ENCODE measurements at regions not wholly inside any gene's neighbourhood (a gene's known extent, or its start where the extent isn't known, plus 50 kb on each side); places are given as distances from the start of the nearest gene placed in this dataset.

GRCh38 chr15:25136119-25136518, 181.3 kb downstream of the SNRPN start:
- Histone ChIP-seq H3K4me2 (no peak overlapping the region), H3K27me3 (ENCODE audit: insufficient read depth) (no peaks in the 10 kb centered on the region), H3K4me1 (ENCODE audit: control insufficient read depth in 1 of 2, insufficient read depth in 2 of 2, low read depth in 1 of 2, low read length in 1 of 2) (no peaks in the 10 kb centered on the region; a peak in 1 of 4 replicates), H3K9ac (no peak overlapping the region), H3K9me3 (no peaks in the 10 kb centered on the region), H3K9me2 (no peaks in the 10 kb centered on the region; the same call in 1 of the 2 replicates), H3K27ac (ENCODE audit: low read depth in 2 of 2, low read length in 1 of 2) (no peak overlapping the region), H3F3A (replicated peaks; ENCODE audit: insufficient read depth) (no peaks in the 10 kb centered on the region), H2AFZ (ENCODE audit: low read depth) (no peak overlapping the region), H4K20me1 (ENCODE audit: insufficient read depth) (no peaks in the 10 kb centered on the region), H3K36me3 (replicated peaks in 1 of 2; ENCODE audit: control insufficient read depth in 1 of 2, insufficient read depth in 2 of 2, low read length in 1 of 2) (no peaks in the 10 kb centered on the region), H3K4me3 (ENCODE audit: low read depth in 2 of 2, low read length in 1 of 2) (no peak overlapping the region; a peak in 1 of 4 replicates), H3K79me2 (ENCODE audit: insufficient read depth) (no peaks in the 10 kb centered on the region)
- WGBS (ENCODE audit: low lambda C conversion rate): 33% methylated on average over 3 of the region's 3 CpGs
- DNase-seq: peak; percentile 2
- CTCF ChIA-PET: interaction anchor here (0.9 to 1.5 kb wide), 2 partner anchors 304 to 365 kb away, joined by 3 to 5 read pairs; no protein-coding TSS in a partner anchor
- TF ChIP-seq, protein P1, sequence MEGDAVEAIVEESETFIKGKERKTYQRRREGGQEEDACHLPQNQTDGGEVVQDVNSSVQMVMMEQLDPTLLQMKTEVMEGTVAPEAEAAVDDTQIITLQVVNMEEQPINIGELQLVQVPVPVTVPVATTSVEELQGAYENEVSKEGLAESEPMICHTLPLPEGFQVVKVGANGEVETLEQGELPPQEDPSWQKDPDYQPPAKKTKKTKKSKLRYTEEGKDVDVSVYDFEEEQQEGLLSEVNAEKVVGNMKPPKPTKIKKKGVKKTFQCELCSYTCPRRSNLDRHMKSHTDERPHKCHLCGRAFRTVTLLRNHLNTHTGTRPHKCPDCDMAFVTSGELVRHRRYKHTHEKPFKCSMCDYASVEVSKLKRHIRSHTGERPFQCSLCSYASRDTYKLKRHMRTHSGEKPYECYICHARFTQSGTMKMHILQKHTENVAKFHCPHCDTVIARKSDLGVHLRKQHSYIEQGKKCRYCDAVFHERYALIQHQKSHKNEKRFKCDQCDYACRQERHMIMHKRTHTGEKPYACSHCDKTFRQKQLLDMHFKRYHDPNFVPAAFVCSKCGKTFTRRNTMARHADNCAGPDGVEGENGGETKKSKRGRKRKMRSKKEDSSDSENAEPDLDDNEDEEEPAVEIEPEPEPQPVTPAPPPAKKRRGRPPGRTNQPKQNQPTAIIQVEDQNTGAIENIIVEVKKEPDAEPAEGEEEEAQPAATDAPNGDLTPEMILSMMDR (IDR thresholded peaks at IDR 0.05): peak; percentile 47
- TF ChIP-seq SMC3 (IDR thresholded peaks at IDR 0.05; ENCODE audit: low read depth, low read length) (peak; percentile 44), RAD21 (IDR thresholded peaks at IDR 0.05; ENCODE audit: low read length) (peak; percentile 54), TAF1 (IDR thresholded peaks at IDR 0.05; ENCODE audit: borderline replicate concordance, low read depth, low read length) (no peak), JUND (IDR thresholded peaks at IDR 0.05) (no peak)
- POLR2A ChIA-PET: no interaction called here

DNA sequence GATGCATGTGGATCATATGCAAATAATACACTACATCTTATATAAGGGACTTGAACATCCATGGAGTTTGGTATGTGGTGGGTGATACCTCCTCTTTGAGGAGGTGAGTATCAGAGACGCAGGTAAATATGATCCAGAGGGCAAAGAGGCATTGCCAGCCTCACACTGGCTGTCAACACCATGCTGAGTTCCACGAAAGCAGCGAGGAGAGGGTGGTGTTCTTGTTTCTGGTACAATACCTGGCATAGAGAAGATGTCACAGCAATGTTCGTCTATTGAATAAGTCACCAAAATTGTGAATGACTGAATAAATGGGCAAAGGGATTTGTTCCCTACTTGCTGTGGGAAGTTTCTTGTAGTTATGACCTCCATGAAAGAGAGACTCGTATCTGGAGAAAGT, 182.2 kb downstream of the SNRPN start:
- ChIA-PET CTCF (interaction anchor here (0.9 to 1.5 kb wide), 2 partner anchors 303 to 364 kb away, joined by 3 to 5 read pairs; no protein-coding TSS in a partner anchor), POLR2A (no interaction called here)
- Histone ChIP-seq H3K36me3 (replicated peaks in 1 of 2; ENCODE audit: control insufficient read depth in 1 of 2, insufficient read depth in 2 of 2, low read length in 1 of 2) (no peaks in the 10 kb centered on the region), H3K4me2 (no peak overlapping the region), H3K9me2 (no peaks in the 10 kb centered on the region; the same call in 1 of the 2 replicates), H4K20me1 (ENCODE audit: insufficient read depth) (no peaks in the 10 kb centered on the region), H2AFZ (ENCODE audit: low read depth) (no peak overlapping the region), H3K79me2 (ENCODE audit: insufficient read depth) (no peaks in the 10 kb centered on the region), H3K9ac (no peak overlapping the region), H3K4me1 (ENCODE audit: control insufficient read depth in 1 of 2, insufficient read depth in 2 of 2, low read depth in 1 of 2, low read length in 1 of 2) (no peaks in the 10 kb centered on the region; a peak in 1 of 4 replicates), H3K9me3 (no peaks in the 10 kb centered on the region), H3F3A (replicated peaks; ENCODE audit: insufficient read depth) (no peaks in the 10 kb centered on the region), H3K27me3 (ENCODE audit: insufficient read depth) (no peaks in the 10 kb centered on the region), H3K4me3 (ENCODE audit: low read depth in 2 of 2, low read length in 1 of 2) (no peak overlapping the region), H3K27ac (ENCODE audit: low read depth in 2 of 2, low read length in 1 of 2) (no peak overlapping the region)
- no peak for DNase-seq
- TF ChIP-seq MXI1 (IDR thresholded peaks at IDR 0.05; ENCODE audit: low read depth, low read length) (no peak), EZH2phosphoT487 (IDR thresholded peaks at IDR 0.05; ENCODE audit: borderline replicate concordance, low read depth) (no peak), GATA2 (CRISPR knock-in tag; IDR thresholded peaks at IDR 0.05) (no peak), MEF2A (IDR thresholded peaks at IDR 0.05; ENCODE audit: borderline replicate concordance, low read depth) (no peak), SMC3 (IDR thresholded peaks at IDR 0.05; ENCODE audit: low read depth, low read length) (no peak), NRF1 (IDR thresholded peaks at IDR 0.05; ENCODE audit: low read depth, low read length) (no peak), PBX3 (IDR thresholded peaks at IDR 0.05) (no peak)
- TF ChIP-seq, protein P2, sequence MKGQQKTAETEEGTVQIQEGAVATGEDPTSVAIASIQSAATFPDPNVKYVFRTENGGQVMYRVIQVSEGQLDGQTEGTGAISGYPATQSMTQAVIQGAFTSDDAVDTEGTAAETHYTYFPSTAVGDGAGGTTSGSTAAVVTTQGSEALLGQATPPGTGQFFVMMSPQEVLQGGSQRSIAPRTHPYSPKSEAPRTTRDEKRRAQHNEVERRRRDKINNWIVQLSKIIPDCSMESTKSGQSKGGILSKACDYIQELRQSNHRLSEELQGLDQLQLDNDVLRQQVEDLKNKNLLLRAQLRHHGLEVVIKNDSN (IDR thresholded peaks at IDR 0.05; ENCODE audit: borderline replicate concordance, low read depth): no peak
- TF ChIP-seq, protein P3, sequence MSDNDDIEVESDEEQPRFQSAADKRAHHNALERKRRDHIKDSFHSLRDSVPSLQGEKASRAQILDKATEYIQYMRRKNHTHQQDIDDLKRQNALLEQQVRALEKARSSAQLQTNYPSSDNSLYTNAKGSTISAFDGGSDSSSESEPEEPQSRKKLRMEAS (IDR thresholded peaks at IDR 0.05; ENCODE audit: low read depth): no peak
- TF ChIP-seq, protein P4, sequence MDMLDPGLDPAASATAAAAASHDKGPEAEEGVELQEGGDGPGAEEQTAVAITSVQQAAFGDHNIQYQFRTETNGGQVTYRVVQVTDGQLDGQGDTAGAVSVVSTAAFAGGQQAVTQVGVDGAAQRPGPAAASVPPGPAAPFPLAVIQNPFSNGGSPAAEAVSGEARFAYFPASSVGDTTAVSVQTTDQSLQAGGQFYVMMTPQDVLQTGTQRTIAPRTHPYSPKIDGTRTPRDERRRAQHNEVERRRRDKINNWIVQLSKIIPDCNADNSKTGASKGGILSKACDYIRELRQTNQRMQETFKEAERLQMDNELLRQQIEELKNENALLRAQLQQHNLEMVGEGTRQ (IDR thresholded peaks at IDR 0.05; ENCODE audit: borderline replicate concordance, low read depth, low read length): no peak
- 24% methylated on average over 5 of the region's 5 CpGs for WGBS (ENCODE audit: low lambda C conversion rate)
